RWPE1 (cell line): ENCODE measurements at regions not wholly inside any gene's neighbourhood (a gene's known extent, or its start where the extent isn't known, plus 50 kb on each side); places are given as distances from the start of the nearest gene placed in this dataset.

Source experiments
- CTCF ChIA-PET: fragments of 350-600 bp; sonication (Branson Sonifier 250); formaldehyde crosslinking; extraction: SDS; loops from one replicate; lab custom pipeline; 2021; lab: Yijun Ruan, JAX
- POLR2A ChIA-PET: fragments of 400-600 bp; formaldehyde crosslinking; extraction: SDS; loops from one replicate; lab custom pipeline; 2020; ENCODE audit warnings: antibody characterized with exemption; ENCODE audit not compliant: low non-redundant PET; lab: Yijun Ruan, JAX
- DNase-seq: peaks from one replicate; pipeline ENCODE4 v3.0.0; 2012; ENCODE audit warnings: low spot score
- H3K27ac ChIP-seq: fragments of 450-650 bp; 2 replicates; pipeline ENCODE4 v1.5.1; 2017
- TF ChIP-seq, protein P1 (sequence below): fragments of 450-650 bp; conservative IDR thresholded peaks from 2 replicates; pipeline ENCODE4 v1.5.1; 2017; ENCODE audit warnings: low read depth, mild to moderate bottlenecking

DNA sequence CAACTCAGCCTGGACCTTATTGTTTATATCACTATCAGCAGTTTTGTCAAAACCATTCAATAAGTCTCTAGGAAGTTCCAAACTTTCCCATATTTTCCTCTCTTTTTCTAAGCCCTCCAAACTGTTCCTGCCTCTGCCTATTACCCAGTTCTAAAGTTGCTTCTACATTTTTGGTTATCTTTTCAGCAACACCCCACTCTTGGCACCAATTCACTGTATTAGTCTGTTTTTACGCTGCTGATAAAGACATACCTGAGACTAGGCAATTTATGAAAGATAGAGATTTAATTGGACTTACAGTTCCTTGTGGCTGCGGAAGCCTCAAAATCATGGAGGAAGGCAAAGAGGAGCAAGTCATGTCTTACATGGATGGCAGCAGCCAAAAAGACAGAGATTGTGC lies 744.4 kb upstream of the ADAMTS16 start:
- ChIA-PET POLR2A (no interaction called here), CTCF (no interaction called here)
- no peak overlapping the region for H3K27ac ChIP-seq
- no peak for DNase-seq
- TF ChIP-seq, protein P1, sequence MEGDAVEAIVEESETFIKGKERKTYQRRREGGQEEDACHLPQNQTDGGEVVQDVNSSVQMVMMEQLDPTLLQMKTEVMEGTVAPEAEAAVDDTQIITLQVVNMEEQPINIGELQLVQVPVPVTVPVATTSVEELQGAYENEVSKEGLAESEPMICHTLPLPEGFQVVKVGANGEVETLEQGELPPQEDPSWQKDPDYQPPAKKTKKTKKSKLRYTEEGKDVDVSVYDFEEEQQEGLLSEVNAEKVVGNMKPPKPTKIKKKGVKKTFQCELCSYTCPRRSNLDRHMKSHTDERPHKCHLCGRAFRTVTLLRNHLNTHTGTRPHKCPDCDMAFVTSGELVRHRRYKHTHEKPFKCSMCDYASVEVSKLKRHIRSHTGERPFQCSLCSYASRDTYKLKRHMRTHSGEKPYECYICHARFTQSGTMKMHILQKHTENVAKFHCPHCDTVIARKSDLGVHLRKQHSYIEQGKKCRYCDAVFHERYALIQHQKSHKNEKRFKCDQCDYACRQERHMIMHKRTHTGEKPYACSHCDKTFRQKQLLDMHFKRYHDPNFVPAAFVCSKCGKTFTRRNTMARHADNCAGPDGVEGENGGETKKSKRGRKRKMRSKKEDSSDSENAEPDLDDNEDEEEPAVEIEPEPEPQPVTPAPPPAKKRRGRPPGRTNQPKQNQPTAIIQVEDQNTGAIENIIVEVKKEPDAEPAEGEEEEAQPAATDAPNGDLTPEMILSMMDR = no peak

DNA sequence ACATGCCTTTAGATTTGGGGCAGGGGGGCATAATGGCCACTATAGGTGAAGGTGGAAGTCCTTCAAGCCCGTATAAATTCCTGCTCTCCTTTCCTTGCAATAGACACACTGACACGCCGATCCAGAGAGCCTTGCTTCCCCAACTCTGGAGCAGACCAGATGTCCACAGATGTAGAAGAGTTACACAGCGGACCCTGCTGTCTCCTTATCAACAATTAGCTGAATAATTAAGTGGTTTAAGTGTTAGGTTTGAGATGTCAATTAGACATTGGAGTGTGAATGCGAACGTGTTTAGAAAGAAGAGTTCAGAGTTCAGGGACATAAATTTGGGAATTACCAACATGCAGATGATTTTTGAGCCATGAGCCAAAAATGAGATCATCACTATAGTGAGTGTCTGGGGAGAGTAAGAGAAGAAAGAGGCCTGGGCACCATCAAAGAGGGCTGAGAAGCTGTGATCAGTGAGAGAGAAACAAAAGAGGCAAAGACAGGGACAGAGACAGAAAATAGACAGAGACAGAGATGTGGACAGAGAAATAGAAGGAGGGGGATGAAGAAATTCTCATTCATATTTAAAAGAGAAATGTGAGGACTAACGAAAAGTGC lies 734.4 kb upstream of the ADAMTS16 start:
- CTCF ChIA-PET = no interaction called here
- POLR2A ChIA-PET = no interaction called here
- TF ChIP-seq, protein P1 = no peak
- no peak overlapping the region for H3K27ac ChIP-seq
- no peak for DNase-seq

DNA sequence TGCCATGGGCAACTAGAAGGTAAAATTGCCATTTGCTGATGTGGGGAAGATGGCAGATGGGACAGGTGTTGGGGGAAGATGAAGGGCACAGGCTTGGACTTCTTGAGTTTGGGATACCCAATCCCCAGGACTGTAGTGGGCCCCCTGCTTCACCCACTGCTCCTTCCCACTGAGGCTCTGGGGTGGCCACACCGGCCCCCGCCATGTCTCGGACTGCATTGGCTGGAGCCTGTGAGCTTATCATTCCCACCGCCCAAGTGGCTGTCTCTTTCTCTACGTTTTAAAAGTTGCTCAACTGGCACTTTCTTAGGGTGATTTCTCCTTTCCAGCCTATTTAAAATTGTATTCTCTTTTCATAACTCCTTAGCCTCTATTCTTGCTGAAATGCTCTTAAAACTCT lies 730.0 kb upstream of the ADAMTS16 start:
- H3K27ac ChIP-seq = no peak overlapping the region
- ChIA-PET CTCF (interaction anchor here (0.6 kb wide), 1 partner anchor 267 kb away, joined by 4 read pairs; no protein-coding TSS in a partner anchor), POLR2A (no interaction called here)
- no peak for DNase-seq
- TF ChIP-seq, protein P1 = no peak

DNA sequence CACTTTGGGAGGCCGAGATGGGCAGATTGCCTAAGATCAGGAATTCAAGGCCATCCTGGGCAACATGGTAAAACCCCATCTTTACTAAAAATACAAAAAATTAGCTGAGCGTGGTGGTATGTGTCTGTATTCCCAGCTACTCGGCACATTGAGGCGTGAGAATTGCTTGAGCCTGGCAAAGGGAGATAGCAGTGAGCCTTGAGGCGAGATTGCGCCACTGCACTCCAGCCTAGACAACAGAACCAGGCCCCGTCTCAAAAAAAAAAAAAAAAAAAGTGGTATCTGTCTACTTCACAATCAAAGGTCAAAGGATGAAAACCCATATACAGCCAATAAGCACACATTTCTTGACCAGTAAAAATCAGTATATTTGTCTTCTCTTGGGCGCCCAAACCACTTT lies 728.5 kb upstream of the ADAMTS16 start:
- ChIA-PET CTCF (no interaction called here), POLR2A (no interaction called here)
- no peak overlapping the region for H3K27ac ChIP-seq
- no peak for DNase-seq
- TF ChIP-seq, protein P1 = no peak

DNA sequence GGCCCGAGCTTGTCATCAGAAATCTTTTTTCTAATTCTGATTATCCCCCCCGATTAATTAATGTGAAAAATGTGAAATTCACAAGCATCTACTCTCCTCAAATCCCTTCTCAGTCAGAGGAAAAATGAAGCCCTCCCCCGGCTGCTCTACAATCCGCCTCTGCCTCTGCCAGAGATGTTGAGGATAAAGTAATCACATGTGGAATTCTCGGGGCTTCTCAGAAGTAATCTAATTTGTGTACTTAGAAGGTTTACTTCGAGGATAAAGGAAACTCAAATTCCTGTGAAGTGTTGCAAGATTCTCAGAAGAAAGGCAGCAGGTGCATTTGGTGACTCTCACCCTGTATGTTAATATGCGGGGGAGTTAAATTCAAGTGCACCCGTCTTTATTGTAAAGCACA lies 726.1 kb upstream of the ADAMTS16 start:
- ChIA-PET POLR2A (no interaction called here), CTCF (interaction anchor here (0.7 kb wide), 1 partner anchor 20 kb away, joined by 6 read pairs; no protein-coding TSS in a partner anchor)
- TF ChIP-seq, protein P1 = no peak
- DNase-seq = no peak
- H3K27ac ChIP-seq = no peak overlapping the region

DNA sequence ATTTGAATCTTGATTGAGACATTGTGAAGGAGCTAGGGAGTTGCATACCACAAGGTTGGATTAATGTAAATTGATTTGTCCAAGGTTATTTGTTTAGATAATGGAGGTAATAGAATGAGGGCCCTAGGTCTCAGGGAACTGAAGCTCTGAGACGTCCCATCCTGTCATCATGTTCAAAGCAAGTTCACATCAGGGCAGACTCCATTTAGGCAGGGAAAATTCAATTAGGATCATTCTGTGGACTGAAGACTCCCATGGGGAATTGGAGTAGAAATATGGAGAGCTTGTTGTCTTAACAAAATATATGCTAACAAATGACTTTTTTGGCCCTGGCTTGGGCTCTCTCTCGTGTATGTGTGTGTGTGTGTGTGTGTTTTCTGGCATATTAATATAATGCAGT lies 722.0 kb upstream of the ADAMTS16 start:
- ChIA-PET CTCF (interaction anchor here (0.6 kb wide), 1 partner anchor 1122 kb away, joined by 3 read pairs; no protein-coding TSS in a partner anchor), POLR2A (no interaction called here)
- DNase-seq = no peak
- TF ChIP-seq, protein P1 = no peak
- no peak overlapping the region for H3K27ac ChIP-seq
